ENCODE measurements at regions not wholly inside any gene's neighbourhood (a gene's known extent, or its start where the extent isn't known, plus 50 kb on each side); places are given as distances from the start of the nearest gene placed in this dataset.
"Not testable (repeated sequence)": the region's sequence is repeated elsewhere in the genome, so short reads cannot be mapped to it uniquely, and the experiment has no call there.

DNA sequence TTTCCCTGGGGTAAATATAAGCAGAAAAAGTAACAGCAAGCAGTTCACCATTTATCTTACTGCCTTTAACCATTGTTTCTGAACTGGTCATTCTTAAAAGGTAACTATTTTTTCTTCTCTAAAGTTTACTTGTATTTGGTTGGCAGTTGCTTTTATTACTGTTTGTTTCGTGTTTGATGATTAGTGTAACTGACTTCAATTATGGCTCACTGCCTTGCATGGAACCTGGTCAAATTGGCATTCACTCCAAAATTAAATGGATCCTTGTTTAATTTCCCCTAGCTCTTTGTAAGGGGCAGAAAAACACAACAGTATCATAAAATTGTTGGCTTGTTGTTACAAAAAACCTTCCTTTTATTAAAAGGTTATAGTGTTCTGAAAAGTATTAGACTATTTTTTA lies 1723.9 kb upstream of the CDH6 start:
- H3K9me3 ChIP-seq: no peaks in the 10 kb centered on the region
- no peaks in the 10 kb centered on the region for H3K36me3 ChIP-seq
- H3K27me3 ChIP-seq: no peaks in the 10 kb centered on the region
- intact Hi-C loops (cut with DNase I; ENCODE audit: low total_unique reads): no loop called here
- no peak overlapping the region for H3K27ac ChIP-seq
- no peaks in the 10 kb centered on the region for H3K4me1 ChIP-seq
- H3K4me3 ChIP-seq: no peak overlapping the region
- TF ChIP-seq, protein P1, sequence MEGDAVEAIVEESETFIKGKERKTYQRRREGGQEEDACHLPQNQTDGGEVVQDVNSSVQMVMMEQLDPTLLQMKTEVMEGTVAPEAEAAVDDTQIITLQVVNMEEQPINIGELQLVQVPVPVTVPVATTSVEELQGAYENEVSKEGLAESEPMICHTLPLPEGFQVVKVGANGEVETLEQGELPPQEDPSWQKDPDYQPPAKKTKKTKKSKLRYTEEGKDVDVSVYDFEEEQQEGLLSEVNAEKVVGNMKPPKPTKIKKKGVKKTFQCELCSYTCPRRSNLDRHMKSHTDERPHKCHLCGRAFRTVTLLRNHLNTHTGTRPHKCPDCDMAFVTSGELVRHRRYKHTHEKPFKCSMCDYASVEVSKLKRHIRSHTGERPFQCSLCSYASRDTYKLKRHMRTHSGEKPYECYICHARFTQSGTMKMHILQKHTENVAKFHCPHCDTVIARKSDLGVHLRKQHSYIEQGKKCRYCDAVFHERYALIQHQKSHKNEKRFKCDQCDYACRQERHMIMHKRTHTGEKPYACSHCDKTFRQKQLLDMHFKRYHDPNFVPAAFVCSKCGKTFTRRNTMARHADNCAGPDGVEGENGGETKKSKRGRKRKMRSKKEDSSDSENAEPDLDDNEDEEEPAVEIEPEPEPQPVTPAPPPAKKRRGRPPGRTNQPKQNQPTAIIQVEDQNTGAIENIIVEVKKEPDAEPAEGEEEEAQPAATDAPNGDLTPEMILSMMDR (IDR thresholded peaks at IDR 0.05): no peak
- no peak for DNase-seq (ENCODE audit: low spot score in 2 of 2)

DNA sequence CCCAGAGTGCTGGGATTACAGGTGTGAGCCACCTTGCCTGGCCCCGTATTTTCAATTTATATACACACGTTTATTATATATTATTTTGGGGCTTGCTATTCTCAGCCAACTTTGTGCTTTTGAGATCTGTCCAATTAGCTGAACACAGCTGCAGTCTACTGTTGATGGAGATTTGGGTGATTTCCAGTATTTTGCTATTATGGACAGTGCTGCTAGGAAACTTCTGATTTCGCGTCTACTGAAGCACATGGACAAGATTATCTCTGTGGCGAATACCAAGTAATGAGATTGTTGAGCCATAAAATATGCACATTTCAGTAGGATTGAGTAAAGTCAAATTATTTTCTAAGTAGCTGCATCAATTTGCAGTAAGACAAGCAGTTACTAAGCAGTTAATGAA lies 1731.2 kb upstream of the CDH6 start:
- H3K4me3 ChIP-seq: no peak overlapping the region
- no peaks in the 10 kb centered on the region for H3K4me1 ChIP-seq
- no peak overlapping the region for H3K27ac ChIP-seq
- intact Hi-C loops (cut with DNase I; ENCODE audit: low total_unique reads): no loop called here
- TF ChIP-seq, protein P1 (IDR thresholded peaks at IDR 0.05): no peak
- TF ChIP-seq POLR2A (IDR thresholded peaks at IDR 0.05): no peak
- TF ChIP-seq POLR2AphosphoS5 (IDR thresholded peaks at IDR 0.05): no peak
- no peaks in the 10 kb centered on the region for H3K27me3 ChIP-seq
- no peak for DNase-seq (ENCODE audit: low spot score in 2 of 2)
- H3K36me3 ChIP-seq: no peaks in the 10 kb centered on the region
- H3K9me3 ChIP-seq: no peaks in the 10 kb centered on the region

DNA sequence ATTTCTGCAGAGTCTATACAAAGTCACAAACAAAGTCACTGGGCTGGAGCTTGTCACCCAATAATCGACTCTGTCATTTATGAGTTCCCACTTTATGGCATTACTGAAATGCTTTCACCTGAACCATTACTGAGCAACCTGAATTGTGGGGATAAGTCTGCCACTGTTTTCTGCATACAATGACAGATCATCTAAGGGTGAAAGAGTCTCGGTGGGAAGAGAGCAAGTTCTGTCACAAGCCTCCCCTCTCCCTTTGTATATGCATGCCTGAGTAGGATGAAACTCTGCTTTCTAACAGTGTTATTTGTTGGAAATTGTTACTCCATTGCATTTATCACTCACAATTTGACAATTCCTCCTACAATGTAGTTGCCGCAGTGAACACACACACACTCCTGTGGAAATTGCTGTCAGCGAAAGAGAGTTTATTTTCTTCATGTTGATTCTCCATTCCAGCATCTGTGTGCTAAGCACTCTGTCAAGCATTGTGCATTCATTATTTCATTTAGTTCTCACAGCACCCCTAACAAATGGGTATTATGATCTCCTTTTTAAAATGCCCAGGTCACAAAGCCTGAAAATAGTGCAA lies 1732.4 kb upstream of the CDH6 start:
- intact Hi-C loops (cut with DNase I; ENCODE audit: low total_unique reads): no loop called here
- Histone ChIP-seq H3K27me3 (no peaks in the 10 kb centered on the region), H3K4me1 (no peaks in the 10 kb centered on the region), H3K27ac (no peak overlapping the region), H3K4me3 (no peak overlapping the region), H3K36me3 (no peaks in the 10 kb centered on the region), H3K9me3 (no peaks in the 10 kb centered on the region)
- DNase-seq (ENCODE audit: low spot score in 2 of 2): no peak
- TF ChIP-seq, protein P1 (IDR thresholded peaks at IDR 0.05): no peak
- TF ChIP-seq POLR2AphosphoS5 (IDR thresholded peaks at IDR 0.05) (no peak), POLR2A (IDR thresholded peaks at IDR 0.05) (no peak)

DNA sequence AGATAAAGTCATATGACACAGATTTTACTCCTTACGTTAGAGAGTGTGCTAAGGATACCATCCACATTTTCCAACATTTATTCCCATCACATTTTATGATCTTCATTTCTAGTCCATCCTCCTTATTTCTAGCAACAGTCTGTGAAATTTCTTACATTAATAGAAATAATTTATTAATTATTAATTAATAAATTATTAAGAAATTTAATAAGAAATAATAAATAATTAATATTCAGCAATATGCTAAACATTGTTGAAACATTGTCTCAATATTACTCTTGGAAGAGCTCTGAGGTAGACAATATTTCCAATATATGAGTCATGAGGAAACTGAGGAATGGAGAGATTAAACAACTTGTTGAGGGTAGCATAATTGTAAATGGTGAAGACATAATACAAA lies 1742.5 kb upstream of the CDH6 start:
- intact Hi-C loops (cut with DNase I; ENCODE audit: low total_unique reads); H3K27me3 ChIP-seq; H3K27ac ChIP-seq; DNase-seq (ENCODE audit: low spot score in 2 of 2); H3K9me3 ChIP-seq; H3K4me1 ChIP-seq; H3K4me3 ChIP-seq; H3K36me3 ChIP-seq: not testable (repeated sequence)

DNA sequence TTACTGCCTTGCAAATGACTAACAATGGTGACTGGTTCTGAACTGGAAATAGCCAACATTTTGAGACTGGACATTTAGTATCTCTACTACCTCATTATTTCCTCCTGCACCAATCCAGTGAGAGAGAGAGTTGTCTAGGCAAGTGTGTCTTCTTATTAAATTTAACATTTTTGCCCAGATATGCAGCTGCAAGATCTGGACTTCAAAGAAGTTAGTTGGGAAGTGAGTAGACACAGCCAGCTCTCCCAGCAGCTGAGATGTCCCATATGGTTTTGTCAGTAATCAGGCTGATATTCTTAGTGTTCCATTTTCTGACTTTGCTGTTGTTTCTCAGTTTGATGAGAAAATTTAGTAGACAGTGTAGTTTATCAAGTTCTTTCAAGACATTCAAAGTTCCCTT lies 1778.8 kb upstream of the CDH6 start:
- Histone ChIP-seq H3K9me3 (no peaks in the 10 kb centered on the region), H3K4me3 (no peak overlapping the region), H3K27me3 (no peaks in the 10 kb centered on the region), H3K36me3 (no peaks in the 10 kb centered on the region), H3K27ac (no peak overlapping the region), H3K4me1 (no peaks in the 10 kb centered on the region)
- intact Hi-C loops (cut with DNase I; ENCODE audit: low total_unique reads): no loop called here
- no peak for DNase-seq (ENCODE audit: low spot score in 2 of 2)
- TF ChIP-seq, protein P1 (IDR thresholded peaks at IDR 0.05): no peak
- no peak for TF ChIP-seq POLR2AphosphoS5 (IDR thresholded peaks at IDR 0.05)
- no peak for TF ChIP-seq POLR2A (IDR thresholded peaks at IDR 0.05)

DNA sequence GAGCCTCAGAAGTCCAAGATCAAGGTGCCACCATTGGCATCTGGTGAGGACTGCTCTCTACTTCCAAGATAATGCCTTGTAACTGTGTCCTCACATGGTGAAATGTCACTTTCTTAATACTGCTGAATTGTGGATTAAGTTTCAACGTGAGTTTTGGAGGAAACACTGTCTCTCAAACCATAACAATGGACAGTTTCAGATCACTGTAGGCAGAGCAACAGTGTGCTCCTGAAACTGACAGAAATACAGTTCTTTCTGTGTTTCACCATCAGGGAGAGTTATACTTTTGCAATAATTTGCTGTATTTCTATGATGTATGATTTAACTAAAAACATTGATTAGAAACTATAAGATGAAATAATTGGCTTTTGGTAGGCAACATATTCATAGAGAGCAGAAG lies 1780.5 kb upstream of the CDH6 start:
- no peak for DNase-seq (ENCODE audit: low spot score in 2 of 2)
- no peaks in the 10 kb centered on the region for H3K9me3 ChIP-seq
- no peaks in the 10 kb centered on the region for H3K36me3 ChIP-seq
- H3K27ac ChIP-seq: no peak overlapping the region
- H3K4me3 ChIP-seq: no peak overlapping the region
- TF ChIP-seq POLR2A (IDR thresholded peaks at IDR 0.05) (no peak), POLR2AphosphoS5 (IDR thresholded peaks at IDR 0.05) (no peak)
- TF ChIP-seq, protein P1 (IDR thresholded peaks at IDR 0.05): no peak
- H3K4me1 ChIP-seq: no peaks in the 10 kb centered on the region
- no peaks in the 10 kb centered on the region for H3K27me3 ChIP-seq
- intact Hi-C loops (cut with DNase I; ENCODE audit: low total_unique reads): no loop called here
